UCSD-AML1 (cell line): ENCODE measurements at regions not wholly inside any gene's neighbourhood (a gene's known extent, or its start where the extent isn't known, plus 50 kb on each side); places are given as distances from the start of the nearest gene placed in this dataset.
"Not testable (repeated sequence)": the region's sequence is repeated elsewhere in the genome, so short reads cannot be mapped to it uniquely, and the experiment has no call there.

ENCODE experiments used
- DNase-seq: peaks from one replicate; lab custom pipeline; 2025; ENCODE audit not compliant: unreplicated experiment; lab: John Stamatoyannopoulos, UW

- DNase-seq: no peak
These were observed 171.8 kb upstream of the PCSK5 start for GRCh38 chr9:75718677-75719076.

GRCh38 chr9:75728391-75728790 lies 162.1 kb upstream of the PCSK5 start:
- no peak for DNase-seq

- no peak for DNase-seq
These were observed 155.7 kb upstream of the PCSK5 start for GRCh38 chr9:75734802-75735201.

- DNase-seq: no peak
These were observed 150.4 kb upstream of the PCSK5 start for GRCh38 chr9:75739884-75740611.

- DNase-seq: no peak
These were observed 146.6 kb upstream of the PCSK5 start for GRCh38 chr9:75743855-75744254.

GRCh38 chr9:75754080-75754479 lies 136.4 kb upstream of the PCSK5 start:
- DNase-seq: no peak

GRCh38 chr9:75775166-75775565 lies 115.3 kb upstream of the PCSK5 start:
- DNase-seq: no peak

- no peak for DNase-seq
These were observed 114.3 kb upstream of the PCSK5 start for GRCh38 chr9:75775966-75776691.

- no peak for DNase-seq
These were observed 110.3 kb upstream of the PCSK5 start for GRCh38 chr9:75780185-75780584.

GRCh38 chr9:75788006-75788634 lies 102.4 kb upstream of the PCSK5 start:
- DNase-seq: no peak

- DNase-seq: no peak
These were observed 93.3 kb upstream of the PCSK5 start for GRCh38 chr9:75797085-75797580.

- no peak for DNase-seq
These were observed 92.0 kb upstream of the PCSK5 start for GRCh38 chr9:75798505-75798904.

GRCh38 chr9:75803130-75803529 lies 87.3 kb upstream of the PCSK5 start:
- DNase-seq: no peak

- no peak for DNase-seq
These were observed 80.4 kb upstream of the PCSK5 start for GRCh38 chr9:75810063-75810462.

GRCh38 chr9:75811692-75812091 lies 78.8 kb upstream of the PCSK5 start:
- DNase-seq: no peak

- no peak for DNase-seq
These were observed 78.3 kb upstream of the PCSK5 start for GRCh38 chr9:75812141-75812540.

- no peak for DNase-seq
These were observed 75.8 kb upstream of the PCSK5 start for GRCh38 chr9:75814667-75815066.

GRCh38 chr9:75820471-75821115 lies 69.9 kb upstream of the PCSK5 start:
- DNase-seq: not testable (repeated sequence)

- no peak for DNase-seq
These were observed 67.3 kb upstream of the PCSK5 start for GRCh38 chr9:75823151-75823550.

GRCh38 chr9:75824816-75825568 lies 65.5 kb upstream of the PCSK5 start:
- no peak for DNase-seq

- DNase-seq: no peak
These were observed 64.2 kb upstream of the PCSK5 start for GRCh38 chr9:75826314-75826713.
